Head of caudate nucleus (tissue), 42 donors: ENCODE measurements at regions not wholly inside any gene's neighbourhood (a gene's known extent, or its start where the extent isn't known, plus 50 kb on each side); places are given as distances from the start of the nearest gene placed in this dataset.
"Not testable (repeated sequence)": the region's sequence is repeated elsewhere in the genome, so short reads cannot be mapped to it uniquely, and the experiment has no call there.

Experiments
- DNase-seq, 42 donors: peaks; one replicate each; pipeline versions ENCODE4 v3.0.0 to v3.0.0-alpha.2; 2020 to 2021; ENCODE audit warnings: mixed read lengths in 7 of 42
- intact Hi-C: fragments of 100-400 bp; cut with DNase I; formaldehyde crosslinking; loops from one replicate; pipeline ENCODE4 v1.15.0; 2022

DNA sequence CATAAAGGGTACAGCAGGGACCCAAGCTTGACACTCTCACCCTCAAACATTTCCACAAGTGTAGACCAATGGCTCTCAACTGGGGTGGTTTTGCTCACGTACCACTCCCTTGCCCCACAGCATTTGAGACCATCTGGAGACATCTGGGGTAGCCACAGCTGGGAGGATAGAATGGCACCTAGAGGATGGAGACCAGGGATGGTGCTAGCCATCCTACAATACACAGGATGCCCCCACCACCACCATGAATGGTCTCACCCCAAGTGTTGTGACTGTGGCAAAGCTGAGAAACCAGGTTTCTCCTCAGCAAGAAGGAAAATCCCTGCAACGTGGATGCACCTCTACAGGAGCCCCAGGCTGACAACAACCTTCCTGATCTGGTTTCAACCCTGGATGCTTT lies 69.1 kb upstream of the CLEC6A start:
- intact Hi-C loops, DNase-seq: not testable (repeated sequence)

GRCh38 chr12:8389296-8389695 lies 66.5 kb upstream of the CLEC6A start:
- intact Hi-C loops, result not testable (repeated sequence)
- DNase-seq, result peak in 1 of 42 donors; percentile 12

- peak in 31 of 42 donors; percentile 19 to 83 (median 60) for DNase-seq
- intact Hi-C loops, result not testable (repeated sequence)
Measured at GRCh38 chr12:8390001-8390777, 65.6 kb upstream of the CLEC6A start.

GRCh38 chr12:8396225-8397071 lies 59.3 kb upstream of the CLEC6A start:
- DNase-seq, result peak in 39 of 42 donors; percentile 15 to 84 (median 61)
- intact Hi-C loops, result not testable (repeated sequence)

GRCh38 chr12:8397378-8397777 lies 58.4 kb upstream of the CLEC6A start:
- DNase-seq, result not testable (repeated sequence)

DNA sequence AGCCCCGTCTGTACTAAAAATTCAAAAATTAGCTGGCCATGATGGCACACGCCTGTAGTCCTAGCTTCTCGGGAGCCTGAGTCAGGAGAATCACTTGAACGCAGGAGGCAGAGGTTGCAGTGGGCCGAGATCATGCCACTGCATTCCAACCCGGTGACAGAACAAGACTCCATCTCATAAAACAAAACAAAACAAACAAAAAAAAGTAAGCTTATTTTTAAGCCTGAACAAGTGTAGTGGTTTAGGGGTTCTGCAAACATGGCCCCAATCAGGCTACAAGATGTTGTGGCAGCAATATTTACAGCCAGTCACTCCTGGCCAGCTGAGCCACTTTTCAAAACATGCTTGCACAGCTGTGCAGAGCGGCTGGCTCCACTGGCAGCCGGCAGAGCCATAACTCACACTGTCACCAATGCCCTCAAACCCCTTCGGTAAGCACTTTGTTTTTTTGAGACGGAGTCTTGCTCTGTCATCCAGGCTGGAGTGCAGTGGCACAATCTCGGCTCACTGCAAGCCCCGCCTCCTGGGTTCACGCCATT lies 56.2 kb upstream of the CLEC6A start:
- DNase-seq, intact Hi-C loops: not testable (repeated sequence)

More at GRCh38 chr12:8397378-8397777, 58.4 kb upstream of the CLEC6A start:
- intact Hi-C loops, result not testable (repeated sequence)

DNA sequence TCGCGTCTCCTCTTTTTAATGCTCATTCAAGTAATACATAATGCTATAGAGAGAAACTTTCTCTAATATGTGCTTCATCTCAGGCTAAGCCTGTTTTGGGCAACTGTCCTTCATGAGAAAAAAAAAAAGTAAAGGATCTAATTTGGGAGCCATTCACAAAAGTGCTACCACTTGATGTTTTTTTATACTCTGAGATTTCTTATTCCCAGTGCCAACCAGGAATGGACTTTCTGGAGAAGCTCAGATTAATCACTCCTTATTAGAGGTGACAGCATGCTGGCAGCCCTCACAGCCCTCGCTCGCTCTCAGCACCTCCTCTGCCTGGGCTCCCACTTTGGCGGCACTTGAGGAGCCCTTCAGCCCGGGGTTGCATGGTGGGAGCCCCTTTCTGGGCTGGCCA lies 51.9 kb upstream of the CLEC6A start:
- intact Hi-C loops, DNase-seq: not testable (repeated sequence)

GRCh38 chr12:8404341-8404740 lies 51.4 kb upstream of the CLEC6A start:
- DNase-seq, intact Hi-C loops: not testable (repeated sequence)
